HG03378 (cell line): ENCODE measurements at regions not wholly inside any gene's neighbourhood (a gene's known extent, or its start where the extent isn't known, plus 50 kb on each side); places are given as distances from the start of the nearest gene placed in this dataset.

ENCODE experiments used
- ATAC-seq: cut with Tn5 transposase; IDR thresholded peaks from one replicate; pipeline ENCODE4 v1.9.1; 2021; ENCODE audit warnings: mild to moderate bottlenecking, moderate library complexity; ENCODE audit not compliant: unreplicated experiment

DNA sequence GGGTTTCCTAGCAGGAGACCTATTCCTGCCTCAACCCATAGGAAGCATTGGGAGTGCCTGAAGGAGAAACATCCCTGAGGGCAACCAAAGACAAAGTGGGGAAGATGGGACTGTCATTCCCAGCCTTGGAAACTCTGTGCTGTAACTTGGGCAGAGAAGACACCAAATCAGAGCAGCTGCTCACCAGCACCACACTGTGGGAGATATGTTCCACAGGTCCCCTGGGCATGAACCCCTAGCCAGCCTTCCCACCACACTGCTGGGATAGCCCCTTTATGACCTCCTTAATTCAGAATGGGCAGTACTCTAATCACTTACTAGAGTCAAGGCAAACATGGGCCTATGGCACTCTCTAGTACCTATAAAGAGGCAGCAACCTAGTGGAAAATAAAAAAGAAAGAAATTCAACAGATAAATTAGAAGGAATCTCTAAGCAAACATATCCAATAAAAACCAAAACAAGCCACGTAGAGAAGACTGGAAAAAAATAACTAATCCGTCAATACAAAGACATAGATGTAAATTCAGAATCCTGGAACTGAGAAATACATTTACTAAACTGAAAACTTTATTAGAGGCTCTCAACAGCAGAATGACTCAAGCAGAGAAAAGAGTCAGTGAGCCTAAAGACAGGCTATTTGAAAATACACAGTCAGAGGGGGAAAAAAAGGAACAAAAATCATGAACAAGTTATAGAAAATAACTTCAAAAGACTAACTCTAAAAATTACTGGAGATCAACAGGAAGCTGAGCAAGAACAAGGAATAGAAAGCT lies 878.4 kb upstream of the FRG1 start:
- ATAC-seq: no peak

DNA sequence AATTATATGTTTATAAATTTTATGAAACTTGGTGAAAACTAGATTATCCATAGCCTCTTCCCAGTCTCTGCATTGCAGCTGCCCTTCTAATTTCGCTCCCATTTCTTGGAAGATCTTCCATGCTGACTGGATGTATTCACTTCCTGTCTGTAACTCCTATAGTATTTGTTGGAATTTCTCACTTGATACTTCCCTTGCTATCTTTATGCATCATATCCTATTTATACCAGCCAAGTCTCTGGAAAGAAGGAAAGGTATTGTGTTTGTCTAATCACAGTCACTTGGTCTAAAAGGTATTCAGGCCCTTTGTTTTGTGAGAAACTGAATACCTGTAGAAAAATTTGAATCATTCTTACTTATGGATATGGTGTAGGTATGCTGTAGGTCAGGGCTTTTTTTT lies 870.9 kb upstream of the FRG1 start:
- no peak for ATAC-seq

DNA sequence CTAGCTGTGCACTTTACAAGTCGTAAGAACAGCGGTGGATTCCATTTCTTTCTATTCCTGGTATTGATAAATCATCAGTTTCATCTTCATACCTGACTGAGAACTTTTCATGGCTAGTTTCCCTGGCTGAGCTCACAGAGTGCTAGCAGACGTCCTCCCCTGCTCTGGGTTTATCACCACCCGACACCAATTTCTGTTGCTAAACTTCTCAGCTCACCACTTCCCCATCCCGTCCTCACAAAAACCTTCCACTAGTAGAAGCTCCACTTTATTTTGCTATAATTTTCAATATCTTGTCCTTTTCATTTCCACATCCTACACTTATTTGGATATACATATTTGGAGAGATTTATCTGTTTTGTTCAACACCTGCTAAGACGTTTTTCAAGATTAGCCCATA lies 869.4 kb upstream of the FRG1 start:
- ATAC-seq: no peak

DNA sequence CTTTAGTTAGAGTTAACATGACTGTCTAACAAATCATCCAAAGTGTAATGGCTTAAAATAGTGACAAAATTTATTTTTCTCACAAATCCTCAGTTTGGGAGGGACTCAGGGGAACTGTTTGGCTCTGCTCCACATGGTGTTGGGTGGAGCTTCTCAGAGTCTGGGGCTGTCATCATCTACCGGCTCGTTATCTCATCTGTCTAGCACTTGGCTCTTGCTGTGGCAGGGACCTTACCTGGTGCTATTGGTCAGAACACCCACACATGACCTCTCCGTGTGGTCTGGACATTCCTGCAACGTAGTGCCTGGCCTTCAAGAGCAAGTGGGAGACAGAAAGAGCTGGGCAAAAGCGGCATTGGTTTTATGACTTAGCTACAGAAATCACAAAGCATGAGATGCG lies 866.9 kb upstream of the FRG1 start:
- ATAC-seq: no peak

DNA sequence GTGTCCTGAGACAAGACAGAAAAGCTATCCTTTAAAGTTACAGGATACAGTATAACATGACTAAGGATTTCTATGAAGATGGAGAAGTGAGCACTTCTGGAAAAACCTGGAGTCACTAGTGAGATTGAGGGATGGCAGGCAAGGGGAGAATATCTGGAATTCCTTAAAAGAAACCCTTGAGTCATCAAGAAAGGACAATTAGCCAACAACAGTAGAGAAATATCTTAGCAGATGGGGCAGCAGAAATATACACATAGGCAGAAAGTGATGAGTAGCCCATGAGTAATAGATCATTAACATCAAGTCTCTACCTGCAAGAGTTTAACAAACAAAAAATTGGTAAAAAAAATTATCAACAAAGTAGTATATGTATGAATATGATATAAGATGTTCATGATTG lies 858.8 kb upstream of the FRG1 start:
- no peak for ATAC-seq

DNA sequence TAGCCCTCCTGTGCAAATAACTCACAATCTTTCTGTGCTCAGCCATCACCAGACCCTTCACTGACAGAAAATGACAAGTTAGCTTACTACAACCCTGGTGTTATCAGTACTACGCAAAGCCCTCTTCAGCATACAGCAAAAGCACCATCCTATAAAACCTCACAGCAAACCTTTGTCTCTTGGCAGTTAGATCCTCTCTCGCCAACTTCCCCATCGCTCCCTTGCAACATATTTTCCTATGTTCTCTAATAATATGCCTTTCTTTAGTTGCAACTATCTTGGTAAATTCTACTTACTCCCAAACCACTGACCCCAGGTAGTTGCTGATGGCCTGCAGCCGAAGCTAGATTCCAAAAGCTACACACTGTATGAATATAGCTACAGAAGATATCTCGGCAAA lies 856.9 kb upstream of the FRG1 start:
- no peak for ATAC-seq

DNA sequence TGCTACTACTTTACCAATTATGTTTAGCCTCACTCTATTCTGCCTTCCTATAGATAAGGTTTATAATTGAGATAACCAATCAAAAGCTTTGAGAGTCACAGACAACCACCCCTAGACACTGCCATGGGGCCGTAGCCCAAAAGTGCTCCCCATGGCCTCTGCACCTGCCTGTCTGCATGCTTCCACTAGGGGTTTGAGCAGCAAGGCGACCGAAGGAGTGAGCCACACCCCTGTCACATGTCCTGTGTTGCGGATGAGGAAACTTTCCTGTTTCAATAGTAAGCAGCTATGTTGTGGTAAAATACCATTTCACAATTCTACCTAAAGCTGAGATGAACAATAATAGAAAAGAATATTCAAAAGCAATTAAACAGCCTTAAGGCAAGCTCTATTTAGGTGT lies 856.0 kb upstream of the FRG1 start:
- ATAC-seq: no peak

DNA sequence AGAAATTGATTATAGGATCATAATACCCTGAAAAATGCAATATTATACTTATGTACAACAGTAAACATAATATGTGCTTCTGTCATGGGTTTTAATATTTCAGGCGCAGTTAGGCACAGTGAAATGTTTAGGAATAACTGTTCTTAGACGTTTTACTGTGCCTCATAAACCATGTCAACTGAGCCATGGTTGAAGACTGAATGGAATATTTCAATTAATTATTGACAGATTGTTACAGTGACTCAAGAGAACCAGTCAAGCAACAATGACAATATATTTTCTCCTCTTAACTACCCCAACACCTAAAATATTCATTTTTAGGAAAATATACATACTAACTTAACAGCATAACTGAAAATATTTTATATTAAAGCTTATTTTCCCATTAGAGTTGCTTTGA lies 852.7 kb upstream of the FRG1 start:
- no peak for ATAC-seq

DNA sequence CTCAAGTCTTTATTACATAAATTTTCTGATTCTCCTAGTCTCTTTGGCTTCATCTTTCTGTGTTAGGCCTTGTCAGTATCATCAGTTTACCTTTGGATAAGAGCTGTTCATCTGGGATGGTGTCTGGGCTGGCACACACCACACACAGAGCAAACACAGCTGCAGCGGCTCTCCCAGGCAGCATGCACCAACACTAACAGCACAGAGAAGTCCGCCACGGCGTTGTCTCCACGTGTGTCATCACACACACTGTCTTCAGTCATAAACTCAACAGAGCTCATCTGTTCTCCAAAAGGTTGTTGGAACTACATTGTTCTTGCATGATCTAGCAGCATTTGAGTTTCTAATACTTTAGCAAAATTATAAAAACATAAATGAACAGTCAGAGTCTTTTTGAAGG lies 851.9 kb upstream of the FRG1 start:
- no peak for ATAC-seq

DNA sequence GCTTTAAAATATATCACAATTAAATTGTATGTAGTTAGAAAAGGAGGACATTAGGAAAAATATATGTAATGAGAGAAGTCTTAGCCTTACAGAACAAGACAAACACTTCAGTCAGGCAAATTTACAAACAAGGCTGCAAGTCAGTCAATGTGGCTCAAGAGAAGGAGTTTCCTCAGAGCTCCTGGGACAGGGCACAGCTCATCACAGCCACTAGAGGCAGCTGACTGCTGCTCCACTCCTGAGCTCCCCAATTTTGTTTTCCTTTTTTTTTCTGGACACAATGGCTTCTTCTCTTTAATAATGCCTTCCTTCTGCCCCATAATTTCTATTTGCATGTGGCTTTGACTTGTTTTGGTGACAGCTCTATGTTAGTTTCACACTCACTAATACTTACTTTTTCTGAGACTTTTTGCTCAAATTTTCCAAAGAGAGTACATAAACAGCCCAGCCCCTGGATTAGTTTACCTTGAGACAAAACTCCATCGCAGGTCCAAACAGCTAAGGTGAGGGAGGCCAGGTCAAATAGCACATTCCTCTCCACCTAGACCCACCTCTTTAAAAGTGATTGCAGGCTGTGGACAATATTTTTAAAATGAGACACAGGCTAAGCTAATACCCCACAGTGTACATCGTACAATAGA lies 850.4 kb upstream of the FRG1 start:
- ATAC-seq: no peak

DNA sequence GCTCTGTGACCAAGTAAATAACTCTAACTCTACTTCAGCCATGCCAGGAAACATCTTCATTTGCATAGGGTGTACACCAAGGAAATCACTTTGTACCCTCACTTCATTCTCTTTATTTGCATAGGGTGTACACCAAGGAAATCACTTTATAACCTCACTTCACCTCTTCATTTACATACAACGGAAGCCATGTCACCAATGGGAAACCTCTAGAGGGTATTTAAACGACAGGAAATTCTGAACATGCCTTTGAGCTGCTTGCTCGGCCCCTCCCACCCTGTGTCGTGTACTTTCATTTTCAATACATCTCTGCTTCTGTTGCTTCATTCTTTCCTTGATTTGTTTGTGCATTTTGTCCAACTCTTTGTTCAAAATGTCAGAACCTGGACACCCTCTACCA lies 848.1 kb upstream of the FRG1 start:
- no peak for ATAC-seq

DNA sequence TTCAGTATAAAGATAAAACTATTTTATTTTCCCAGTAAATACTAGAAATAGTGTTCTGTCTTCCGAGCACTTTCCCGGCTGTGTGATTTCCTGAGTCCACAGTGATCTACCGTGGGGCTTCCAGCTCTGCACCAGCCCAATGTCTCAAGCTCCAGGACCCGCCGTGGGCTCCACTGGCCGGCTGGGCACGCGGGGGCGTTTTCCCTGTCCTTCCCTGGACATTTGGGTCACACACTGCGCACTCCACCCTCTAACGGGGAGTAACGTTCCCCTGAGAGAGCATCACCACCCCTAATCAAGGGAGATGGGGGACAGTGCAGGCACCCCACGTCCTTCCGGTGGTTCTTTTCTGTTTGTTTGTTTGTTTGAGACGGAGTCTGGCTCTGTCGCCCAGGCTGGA lies 844.6 kb upstream of the FRG1 start:
- no peak for ATAC-seq

DNA sequence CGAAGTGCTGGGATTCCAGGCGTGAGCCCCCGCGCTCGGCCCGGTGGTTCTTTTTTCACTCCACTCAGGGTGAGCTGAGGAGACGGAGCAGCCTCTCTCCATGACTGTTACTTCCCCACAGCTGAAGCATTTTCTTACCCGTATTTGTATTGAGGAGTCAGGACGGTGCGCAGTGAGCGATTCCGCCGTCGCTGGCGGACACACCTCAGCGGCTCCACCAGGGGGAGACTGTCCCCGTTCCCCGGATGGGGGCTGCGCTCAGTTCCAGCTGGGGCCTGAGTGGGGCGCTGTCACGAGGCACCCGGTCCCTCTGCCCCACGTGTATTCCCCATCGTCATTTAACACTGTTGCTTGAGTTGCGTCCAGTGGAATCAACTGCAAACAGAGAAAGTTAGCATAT lies 844.0 kb upstream of the FRG1 start:
- no peak for ATAC-seq

DNA sequence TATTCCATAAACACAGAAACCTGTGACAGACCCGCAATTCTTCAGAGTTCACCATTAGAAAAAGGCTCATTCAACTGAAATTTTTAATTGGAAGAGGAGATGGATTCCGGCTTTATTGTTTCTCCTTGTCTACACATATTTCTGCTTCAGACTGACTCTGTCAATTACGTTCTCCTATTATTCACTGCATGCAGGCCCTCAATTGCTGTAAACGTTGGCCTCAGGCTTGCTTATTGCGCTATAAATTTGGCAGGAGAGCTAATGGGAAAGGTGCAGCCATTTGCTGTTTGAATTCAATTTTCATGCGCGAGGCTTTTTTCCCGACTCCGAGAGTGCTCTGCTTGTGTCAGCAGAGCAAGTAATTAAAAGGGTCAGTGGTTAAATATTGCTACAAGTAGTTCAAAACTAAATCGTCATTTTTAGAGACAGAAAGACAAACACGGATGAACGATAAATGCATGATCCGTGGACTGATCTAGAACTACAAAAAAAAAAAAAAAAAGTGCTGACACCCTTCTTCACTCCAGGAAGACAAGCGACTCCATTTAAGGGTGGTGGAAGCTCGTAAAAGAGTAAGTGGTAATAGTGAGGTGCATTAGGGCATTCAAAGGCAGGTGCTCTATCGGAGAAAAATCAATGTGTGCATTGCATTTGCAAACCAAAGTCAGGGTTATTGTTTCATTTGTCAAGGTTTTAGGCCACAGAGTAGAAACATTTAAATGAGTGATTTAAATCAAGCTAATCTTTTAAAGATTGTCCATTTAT lies 841.6 kb upstream of the FRG1 start:
- ATAC-seq: no peak

DNA sequence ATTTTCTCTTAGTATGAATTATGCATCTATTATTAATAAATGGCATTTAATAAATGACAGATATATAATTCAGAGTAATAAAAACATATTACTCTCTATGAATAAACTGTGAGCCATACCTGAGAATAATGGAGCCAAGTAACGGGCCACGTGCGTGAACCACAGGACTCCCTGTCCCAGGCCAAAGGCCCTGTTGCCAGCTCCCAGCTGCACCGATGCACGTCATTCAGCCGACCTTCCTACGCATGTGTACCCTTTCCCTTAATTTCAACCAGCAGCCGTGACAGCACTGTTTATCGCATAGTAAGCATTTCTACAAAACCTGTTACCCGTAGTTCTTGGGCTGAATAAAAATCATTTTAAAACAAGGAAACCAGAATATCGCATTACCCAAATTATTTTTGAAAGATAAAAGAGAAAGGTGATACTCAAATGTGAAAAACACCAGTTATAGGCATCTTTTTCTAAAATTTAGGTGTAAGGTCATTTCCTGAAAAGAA lies 827.2 kb upstream of the FRG1 start:
- ATAC-seq: no peak

DNA sequence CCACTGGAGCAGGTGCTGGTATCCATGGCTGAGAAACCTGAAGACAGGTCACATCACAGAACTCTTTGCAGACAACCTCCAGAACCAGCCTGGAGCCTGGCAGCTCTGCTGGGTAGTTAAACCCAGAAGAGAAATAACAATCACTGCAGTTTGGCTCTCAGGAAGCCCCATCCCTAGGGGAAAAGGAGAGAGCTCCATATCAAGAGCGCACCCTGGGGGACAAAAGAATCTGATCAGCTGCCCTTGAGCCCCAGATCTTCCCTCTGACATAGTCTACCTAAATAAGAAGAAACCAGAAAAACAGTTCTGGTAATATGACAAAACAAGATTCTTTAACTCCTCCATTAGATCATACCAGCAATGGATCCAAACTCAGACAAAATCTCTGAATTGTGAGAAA lies 823.2 kb upstream of the FRG1 start:
- ATAC-seq: no peak

DNA sequence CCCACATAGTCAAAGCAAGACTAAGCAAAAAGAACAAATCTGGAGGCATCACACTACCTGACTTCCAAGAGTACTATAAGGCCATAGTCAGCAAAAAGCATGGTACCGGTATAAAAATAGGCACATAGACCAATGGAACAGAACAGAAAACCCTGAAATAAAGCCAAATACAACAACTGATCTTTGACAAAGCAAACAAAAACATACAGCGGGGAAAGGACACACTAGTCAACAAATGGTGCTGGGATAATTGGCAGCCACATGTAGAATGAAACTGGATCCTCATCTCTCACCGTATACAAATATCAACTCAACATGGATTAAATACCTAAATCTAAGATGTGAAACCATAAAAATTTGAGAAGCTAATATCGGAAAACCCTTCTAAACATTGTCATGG lies 819.3 kb upstream of the FRG1 start:
- ATAC-seq: no peak

DNA sequence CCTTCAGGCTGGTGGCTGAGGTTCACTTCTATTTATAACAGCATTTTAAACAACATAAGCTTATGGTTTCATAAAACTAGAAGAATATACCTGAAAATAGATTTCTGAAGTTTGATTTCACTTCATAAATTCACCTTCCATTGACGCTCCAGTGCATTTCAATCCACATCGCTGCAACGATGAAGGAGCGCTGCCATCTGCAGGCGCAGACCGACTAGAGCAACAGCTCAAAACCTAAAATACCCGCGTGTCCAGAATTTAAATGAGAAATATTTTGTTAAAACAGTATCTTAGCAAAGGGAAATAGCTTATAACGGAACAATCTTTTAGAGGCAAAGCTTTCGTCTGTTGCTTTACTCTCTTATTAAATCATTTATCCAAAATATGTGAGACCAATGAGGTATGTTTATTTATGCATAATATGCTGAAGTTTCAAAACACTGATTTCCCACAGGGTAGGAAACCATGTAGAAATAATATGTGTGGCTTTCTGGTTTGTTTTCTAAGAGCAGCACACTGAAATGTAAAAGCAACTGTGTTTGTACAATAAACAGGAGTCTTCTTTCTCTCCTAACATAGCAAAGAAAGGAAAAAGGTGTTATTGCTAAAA lies 816.4 kb upstream of the FRG1 start:
- no peak for ATAC-seq

DNA sequence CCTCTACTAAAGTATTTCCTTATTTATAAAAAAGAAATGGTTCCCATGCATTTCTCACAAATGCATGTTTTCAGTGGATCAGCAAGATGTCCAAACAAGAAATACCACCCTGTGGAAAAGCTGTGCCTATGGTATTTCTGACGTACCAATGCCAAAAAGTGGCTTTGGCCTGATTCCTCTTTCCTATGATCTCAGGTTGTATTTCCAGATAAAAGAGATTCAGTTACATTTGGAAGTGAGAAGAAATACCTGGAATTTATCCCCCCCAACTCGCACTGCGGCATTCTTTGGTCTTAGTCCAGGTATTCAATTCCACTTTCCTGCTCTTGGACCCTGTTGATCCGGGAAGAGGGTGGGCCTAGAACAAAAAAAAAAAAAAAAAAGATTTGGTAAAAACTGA lies 815.9 kb upstream of the FRG1 start:
- no peak for ATAC-seq

DNA sequence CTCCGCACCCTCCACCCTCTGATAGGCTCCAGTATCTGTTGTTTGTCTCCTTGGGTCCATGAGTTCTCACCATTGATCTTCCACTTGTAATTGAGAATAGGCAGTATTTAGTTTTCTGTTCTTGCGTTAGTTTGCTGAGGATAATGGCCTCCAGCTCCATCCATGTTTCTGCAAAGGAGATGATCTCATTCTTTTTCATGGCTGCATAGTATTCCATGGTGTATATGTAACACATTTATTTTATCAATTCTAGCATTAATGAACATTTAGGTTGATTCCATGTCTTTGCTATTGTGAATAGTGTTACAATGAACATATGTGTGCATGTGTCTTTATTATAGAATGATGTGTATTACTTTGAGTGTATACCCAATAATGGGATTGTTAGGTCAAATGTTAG lies 814.6 kb upstream of the FRG1 start:
- ATAC-seq: no peak

DNA sequence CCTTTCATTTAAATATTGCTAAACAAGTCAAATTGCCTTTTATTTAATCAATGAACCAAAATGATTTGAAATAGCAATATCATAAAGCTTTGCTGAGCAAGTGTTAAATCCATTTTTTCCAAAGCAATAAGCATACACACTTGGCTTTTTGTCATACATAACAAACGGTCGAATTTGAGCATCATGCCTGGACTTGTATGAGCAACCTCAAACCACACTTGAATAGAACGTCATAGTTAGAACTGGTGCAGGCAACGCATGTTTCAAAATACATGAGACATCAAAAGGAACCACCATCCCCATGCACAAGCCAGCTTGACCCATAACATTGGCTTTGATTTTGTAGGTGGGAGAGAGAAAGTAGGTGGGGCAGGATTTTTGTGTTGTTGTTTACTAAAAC lies 812.3 kb upstream of the FRG1 start:
- no peak for ATAC-seq
